ELF-1 (cell line): ENCODE measurements at regions not wholly inside any gene's neighbourhood (a gene's known extent, or its start where the extent isn't known, plus 50 kb on each side); places are given as distances from the start of the nearest gene placed in this dataset.

Source experiments
- DNase-seq: peaks from one replicate; pipeline ENCODE4 v3.0.0-alpha.2; 2016; ENCODE audit warnings: low read depth, low spot score

DNA sequence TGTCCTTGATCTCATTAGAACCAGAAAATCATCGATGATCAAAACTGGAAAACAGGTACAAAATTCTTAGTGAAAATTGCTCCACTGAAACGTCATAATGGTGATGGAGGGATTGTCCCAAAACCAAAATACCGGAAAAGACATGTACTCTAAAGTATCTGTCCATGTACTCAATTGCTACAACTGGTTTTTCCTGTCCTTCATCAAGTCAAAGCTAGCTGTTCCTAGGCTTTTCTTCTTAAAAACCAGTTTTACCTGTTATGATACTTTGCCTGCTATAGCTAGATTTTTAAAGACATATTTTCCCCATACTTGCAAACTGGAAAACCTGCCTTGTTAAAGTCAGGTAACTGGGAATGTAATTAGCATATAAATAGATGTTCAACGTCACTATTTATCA lies 50.5 kb upstream of the LRRC1 start:
- no peak for DNase-seq

DNA sequence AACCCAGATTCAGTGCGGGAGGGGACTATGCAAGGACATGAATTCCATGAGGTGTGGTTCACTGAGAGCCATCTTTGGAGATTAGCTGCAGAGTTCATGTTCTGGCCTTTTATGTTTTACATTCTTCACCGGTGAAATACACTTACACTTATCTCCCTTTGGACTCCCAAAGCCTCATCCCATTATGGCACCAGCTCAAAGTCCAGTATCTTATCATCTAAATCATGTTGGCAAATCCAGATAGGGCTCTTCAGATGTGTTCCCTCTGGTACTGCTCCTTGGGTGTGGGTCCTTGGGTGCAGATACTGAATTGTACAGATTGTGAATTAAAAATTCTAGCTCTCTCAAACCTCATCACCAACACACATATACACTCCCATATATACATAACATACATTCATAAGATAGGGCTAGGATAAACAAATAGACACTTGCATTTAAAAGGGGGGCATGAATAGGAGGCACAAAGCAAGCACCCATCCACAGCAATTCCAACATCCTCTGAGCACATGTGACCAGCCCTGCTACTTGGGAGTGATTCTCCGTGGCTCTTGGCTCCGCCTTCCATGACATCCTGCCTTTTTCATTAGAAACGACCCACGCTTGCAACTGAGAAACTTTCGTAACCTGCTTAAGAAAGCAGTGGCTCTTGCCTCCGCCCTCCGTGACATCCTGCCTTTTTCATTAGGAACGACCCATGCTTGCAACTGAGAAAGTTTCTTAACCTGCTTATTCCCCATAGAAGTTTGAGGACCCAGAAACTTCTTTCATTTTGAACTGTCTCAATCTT lies 53.6 kb upstream of the LRRC1 start:
- DNase-seq: peak; percentile 25

DNA sequence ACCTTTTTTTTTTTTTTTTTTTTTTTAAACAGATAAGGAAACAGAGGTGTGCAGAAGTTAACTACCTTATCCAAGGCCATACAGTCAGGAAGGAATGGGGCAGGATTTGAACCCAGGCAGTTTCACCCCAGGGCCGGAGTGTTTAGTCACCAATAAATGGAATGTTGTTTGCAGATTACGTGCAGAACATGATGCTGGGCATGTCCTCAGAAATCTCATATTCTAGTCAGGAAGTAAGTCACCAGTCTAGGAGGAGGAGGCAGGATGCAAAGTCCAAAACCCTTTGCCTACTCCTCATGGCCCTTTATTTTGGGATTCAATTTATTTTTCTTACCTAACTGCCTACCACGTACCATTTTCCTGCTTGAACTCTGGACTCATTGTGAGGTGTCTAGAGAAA lies 57.1 kb upstream of the LRRC1 start:
- no peak for DNase-seq

DNA sequence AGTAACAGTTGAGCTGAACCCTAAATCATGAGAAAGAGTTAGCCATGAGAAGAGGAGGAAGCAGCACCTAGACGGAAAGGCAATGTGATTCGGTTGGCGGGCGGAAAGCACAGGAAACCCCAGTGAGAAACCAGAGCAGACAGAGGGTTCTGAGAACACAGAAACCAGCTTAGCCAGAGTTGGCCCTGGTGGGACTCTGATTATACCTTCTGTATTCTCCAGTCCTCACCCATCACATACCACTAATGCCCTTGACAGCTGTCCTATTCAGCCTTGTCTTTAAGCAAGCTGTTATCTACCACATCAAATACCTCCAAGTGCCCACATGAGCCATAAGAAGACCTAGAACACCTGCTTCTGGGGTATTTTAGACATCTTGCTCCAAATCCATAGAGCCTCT lies 58.9 kb upstream of the LRRC1 start:
- DNase-seq: no peak

DNA sequence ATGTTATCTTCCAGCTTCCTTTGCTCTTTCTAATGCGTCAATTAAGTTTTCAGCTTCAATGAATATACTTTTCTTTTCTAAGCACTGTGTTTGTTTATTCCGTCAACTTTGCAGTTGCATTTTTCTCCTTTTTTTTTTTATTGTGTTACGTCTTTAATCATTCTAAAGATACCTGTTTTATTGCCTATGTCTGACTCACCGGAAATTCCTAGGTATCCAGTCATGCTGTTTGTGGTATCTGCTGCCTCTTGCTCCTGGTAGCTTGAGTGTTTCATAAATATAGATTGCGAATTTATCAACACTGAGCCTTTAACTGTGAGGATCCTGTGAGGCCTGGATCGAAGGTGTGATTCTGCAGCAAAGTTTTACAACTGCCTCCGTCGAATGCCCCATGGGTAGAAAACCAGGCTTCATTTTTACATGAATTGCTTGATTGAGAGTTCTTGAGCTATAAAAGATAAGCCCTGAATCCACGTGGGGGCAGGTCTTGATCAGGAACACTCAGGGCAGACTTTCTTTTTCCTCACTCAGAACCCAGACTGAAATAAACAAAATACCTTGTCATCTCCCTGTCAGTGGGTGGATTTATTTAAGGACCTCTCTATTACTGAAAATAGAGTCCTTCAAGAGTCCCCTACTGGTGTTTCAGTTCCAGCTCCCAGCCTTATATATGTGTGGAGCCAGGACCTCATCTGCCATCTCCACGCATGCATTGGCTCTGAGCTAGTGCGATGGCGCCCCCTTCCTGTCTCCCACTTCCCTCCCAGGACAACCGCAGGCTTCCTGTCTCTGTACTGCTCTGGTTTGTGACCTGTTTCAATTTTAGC lies 60.1 kb upstream of the LRRC1 start:
- DNase-seq: peak; percentile 78

DNA sequence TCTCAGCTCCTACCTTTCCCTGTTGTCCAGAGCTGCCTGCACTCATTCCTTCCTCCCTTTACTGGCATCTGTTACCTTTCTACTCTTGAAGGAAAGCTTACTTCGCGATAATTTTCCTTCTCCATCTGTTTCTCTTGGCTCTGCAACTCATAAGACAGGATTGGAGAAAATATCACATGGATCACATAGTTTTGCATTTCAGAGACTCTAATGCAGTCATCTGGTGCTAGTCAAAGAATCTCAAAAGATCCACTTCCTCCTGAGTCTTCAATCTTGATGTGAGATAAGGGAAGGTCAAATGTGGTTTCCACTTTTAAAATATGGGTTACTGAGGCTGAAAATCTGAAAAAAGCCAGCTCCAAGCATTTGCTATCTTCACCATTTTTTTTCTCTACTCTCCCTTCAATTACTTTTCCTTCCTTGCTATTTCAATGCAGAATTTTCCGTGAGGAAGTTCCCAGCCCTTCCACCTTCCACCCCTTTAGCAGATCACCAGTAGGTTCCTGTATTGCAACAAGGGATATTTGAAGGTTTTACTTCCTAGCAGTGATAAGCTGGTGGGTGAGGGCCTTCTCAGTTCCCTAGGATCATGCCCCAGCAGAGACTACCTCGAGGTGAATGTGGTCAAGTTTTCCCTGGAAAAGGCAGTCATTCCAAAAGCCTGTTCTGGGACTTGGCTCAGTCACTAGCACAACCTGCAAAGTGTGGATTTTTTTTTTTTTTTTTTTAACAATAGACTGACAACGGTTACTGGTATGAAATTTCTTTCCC lies 62.8 kb upstream of the LRRC1 start:
- DNase-seq: no peak

DNA sequence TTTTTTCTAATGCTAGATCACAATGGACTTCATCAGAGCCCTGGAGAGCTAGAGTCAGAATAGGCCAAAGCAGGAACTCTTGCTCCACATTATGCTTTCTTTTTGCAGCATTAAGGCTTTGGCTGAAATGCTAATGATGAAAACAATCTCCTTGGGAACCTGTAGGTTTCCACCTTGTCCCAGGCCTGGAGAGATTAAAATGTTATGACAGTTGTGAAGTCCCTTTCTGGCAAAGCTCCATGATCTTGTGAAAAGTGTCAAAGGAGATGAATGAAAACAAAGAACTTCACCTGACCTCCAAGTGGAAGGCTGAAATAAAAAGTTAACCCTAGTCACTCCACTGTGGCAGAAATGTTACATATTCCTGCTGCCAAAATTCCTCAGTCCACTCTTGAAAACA lies 64.0 kb upstream of the LRRC1 start:
- no peak for DNase-seq

DNA sequence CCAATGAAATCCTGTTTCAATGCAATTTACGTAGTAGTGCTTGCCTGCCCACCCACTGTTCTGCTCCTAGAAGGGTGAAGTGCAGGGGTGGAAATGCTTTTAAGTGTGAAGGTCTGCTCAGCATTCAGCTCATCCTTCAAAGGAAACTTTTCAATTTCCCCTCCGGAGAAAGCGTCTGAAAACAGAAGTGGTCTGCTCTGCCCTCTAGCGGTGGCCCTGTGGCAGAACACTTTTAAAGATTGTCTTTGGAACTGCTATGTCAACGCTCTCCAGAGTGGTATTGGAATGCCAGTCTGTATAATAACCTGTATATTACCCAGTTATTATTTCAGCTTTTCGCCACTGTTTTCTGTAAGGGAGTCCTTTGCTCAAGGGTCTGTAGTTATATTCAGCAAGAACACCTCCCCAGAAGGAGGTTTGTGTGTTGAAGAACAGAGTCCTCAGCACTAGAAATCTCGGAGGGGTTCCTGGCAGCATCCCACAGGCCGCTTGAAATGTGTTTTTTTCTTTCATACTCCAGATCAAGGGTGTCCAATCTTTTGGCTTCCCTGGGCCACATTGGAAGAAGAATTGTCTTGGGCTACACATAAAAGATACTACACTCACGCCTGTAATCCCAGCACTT lies 63.1 kb upstream of the KLHL31 start:
- peak; percentile 37 for DNase-seq

DNA sequence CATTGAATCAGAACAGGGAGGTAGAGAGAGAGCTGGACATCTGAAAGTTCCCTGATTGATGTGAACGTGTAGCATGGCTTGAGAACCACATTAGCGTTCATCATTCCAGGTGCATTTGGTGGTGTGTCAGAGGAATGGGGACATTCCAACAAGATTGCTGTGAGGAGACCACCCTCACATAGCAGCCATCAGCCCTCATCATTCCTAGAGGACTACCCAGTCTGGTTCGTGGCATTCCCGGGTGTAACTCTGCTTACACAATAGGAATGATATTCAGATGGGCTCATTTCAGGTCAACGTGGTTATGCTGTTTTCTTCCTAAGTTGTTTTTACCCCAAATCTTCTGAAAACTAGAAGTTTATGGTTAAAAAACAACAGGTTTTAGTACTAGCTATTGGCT lies 62.2 kb upstream of the KLHL31 start:
- DNase-seq: no peak

DNA sequence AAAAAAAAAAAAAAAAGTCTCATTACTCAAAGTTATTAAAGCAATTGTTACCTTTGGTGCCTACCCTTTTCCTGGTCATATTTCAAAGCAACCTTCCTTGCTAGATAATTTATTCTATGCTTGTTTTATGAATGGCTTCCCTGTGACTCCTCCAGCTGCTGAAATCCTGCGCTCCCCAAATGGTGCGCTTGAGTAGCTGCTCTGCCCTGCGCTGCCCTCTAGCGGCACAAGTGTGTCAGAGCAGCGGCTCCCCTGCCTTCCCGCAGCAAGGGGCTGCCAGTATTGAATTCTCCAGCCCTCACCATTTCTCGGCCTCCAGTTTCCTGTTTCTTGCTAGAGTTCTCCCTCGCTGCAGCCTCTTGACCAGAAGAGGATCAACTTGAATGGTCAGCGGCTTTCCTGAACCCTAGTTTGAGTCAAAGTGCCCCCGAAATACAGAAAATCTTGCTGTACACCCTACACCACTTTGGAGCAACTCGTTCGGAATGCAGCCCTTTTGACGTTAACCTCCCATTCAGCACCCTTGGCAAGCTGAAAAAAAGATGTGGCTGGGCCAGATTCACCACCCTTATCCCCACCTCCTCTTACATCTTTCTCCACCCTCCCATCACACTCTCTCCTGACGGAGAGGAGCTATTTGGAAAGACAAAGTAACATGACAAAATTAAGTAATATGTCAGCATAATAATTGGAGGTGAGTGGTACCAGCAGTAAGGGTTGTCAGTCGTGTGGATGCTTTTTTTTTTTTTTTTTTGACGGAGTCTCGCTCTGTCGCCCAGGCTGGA lies 60.4 kb upstream of the KLHL31 start:
- peak; percentile 88 for DNase-seq

DNA sequence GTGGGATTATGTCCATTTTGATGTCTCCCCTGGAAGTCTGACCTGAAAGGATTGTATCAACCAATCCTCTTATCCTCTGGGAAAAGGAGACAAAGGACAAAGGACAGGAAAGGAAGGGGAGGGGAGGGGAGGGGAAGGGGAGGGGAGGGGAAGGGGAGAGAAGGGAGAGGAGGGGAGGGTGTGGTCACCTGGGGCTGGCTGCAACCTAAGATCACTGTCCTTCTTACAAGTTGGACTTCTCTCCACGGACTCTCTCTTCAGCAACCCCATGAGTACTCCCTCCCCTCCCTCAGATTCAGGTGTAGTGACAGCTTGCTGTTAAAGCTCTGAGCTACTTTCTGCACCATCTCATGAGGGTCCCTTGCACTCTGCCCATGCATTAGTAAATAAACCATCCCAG lies 58.9 kb upstream of the KLHL31 start:
- no peak for DNase-seq

DNA sequence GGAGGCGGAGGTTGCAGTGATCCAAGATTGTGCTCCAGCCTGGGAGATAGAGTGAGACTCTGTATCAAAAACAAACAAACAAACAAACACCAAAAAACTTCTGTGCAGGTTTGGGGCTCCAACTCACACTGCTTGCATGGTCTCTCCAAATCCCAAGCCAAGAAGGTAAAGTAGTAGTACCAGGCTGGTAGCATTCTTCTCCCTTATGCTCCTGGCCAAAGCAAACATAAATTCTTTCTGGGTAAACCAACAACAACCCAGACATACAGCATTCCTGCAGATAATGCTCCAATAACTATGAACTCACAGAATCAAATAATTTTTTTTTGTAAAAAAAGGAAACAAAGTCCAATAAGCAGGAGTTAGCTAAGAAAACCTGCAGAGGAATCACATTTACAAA lies 57.8 kb upstream of the KLHL31 start:
- no peak for DNase-seq

DNA sequence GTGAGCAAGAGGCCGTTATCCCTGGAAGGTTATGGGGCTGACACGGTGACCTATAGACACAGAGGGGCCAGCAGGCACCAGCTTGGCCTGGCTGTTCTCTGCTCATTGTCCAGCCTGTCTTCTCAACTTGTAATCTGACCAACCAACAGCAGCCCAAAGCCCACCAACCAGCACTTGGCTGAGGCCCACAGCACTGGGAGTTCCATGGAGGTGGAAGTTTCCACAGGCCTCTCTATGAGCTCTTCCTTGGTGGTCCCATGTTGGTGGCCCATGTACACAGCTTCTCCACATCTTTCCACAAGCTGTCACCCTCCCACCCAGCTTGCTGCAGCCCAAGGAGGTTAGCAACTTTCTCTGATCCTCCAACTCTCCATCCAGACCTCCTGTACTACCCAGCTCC lies 56.2 kb upstream of the KLHL31 start:
- DNase-seq: no peak

DNA sequence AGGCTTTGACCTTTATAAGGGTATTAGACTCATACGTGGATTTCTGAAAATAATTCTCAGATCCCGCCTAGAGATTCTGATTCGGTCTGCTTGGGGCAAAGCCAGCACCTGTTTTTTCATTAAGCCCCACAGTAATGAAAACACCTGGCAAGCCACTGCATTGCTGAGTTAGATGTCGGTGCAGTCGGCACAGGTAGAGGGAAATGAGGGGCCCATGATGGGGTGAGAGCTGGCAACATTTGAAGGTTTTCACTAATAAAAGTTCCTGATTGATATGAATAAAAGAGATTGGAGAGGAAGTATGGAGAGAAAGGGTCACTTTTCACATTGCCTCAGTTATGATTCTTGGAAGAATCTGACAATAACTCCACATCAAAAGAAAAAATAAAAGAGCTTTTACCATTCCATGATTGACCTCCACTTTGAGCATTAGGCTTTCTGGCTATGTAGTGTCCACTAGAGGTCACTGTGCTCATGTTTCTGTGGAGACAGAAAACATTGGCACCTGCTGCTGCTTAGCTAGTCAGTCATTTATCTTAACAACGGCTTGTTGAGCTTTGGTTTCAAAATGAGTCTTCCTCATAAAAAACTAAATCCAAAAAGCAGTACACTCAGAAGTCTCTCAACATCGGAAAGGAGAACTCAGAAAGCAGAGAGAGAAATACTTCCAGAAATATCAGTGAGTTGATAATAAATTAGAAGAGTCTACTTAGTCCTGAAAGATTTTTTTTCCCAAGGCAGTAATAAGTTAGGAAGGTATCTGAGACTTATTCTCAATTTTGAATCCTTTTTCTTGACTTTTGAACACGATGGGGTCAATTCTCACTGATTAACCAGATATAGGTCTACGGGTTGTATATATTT lies 53.3 kb upstream of the KLHL31 start:
- DNase-seq: peak; percentile 23

DNA sequence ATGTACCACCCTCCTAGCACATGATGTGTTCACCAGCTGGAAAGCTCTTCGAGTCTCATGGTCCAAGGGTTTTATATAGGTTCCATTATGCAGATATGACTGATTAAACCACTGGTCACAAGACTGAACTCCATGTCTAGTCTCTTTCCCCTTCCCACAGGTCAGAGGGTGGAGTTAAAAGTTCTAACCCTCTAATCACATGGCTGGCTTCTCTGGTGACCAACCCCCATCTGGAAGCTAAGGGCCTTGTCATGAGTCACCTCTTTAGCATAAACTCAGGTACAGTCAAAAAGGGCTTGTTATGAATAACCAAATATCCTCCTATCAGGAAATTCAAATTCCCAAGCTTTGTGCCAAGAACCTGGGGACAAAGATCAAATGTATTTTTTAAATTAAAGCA lies 52.0 kb upstream of the KLHL31 start:
- no peak for DNase-seq

DNA sequence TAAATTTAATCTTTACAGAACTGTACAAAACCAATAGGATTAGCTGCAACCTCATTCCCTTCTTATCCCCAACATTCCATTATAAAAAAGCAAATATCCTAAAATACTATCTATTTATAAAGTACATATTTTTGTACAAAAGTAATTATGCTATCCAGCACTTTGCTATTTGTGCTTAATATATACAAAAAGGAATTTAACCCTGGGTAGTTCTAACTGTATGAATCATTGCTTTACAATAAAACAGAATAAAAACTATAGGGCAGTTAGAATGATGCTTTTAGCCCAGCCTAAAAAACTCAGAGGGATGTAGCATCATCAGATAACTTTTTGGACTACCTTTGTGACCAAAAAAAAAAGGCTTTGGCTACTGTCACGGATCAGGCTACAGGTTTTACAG lies 49.9 kb upstream of the KLHL31 start:
- DNase-seq: no peak
